ENCODE measurements at regions not wholly inside any gene's neighbourhood (a gene's known extent, or its start where the extent isn't known, plus 50 kb on each side); places are given as distances from the start of the nearest gene placed in this dataset.

GRCh38 chr6:126616866-126617265 is 277.0 kb downstream of the CENPW start:
- TF ChIP-seq POLR2A (IDR thresholded peaks at IDR 0.05) (no peak), CTCF (IDR thresholded peaks at IDR 0.05 in 8 of 11, conservative IDR thresholded peaks at IDR 0.05 in 3 of 11) (no peak)

Data from spleen (tissue), 7 donors.